GM18505 (cell line): ENCODE measurements at regions not wholly inside any gene's neighbourhood (a gene's known extent, or its start where the extent isn't known, plus 50 kb on each side); places are given as distances from the start of the nearest gene placed in this dataset.
A peak's percentile ranks its signal among the peaks of the same experiment; 100 is the strongest.
"Not testable (repeated sequence)": the region's sequence is repeated elsewhere in the genome, so short reads cannot be mapped to it uniquely, and the experiment has no call there.

Experiments
- ATAC-seq: cut with Tn5 transposase; IDR thresholded peaks from one replicate; pipeline ENCODE4 v1.9.1; 2021; ENCODE audit not compliant: unreplicated experiment
- POLR2A ChIP-seq: IDR thresholded peaks from 4 replicates; pipeline ENCODE4 v1.6.1; 2011; ENCODE audit warnings: borderline replicate concordance; ENCODE audit not compliant: insufficient read depth, insufficient read length; ENCODE audit errors: extremely low read depth

DNA sequence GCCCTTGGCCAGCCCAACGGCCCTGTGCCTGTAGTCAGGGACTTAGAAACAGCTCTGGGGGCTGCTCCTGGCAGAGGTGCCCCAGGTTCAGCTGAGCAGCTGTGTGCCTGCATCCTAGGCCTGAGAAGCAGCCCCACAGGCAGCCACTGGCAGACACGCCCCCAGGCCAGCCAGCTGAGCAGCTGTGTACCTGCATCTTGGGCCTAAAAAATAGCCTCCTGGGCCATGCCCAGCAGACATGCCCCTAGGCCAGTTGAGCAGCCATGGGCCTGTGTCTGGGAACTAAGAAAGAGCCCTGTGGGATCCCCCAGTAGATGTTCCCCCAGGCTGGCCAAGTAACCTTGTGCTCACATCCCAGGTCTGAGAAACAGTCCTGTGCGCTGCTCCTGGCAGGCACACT is 64.0 kb downstream of the TBR1 start:
- no peak for TF ChIP-seq POLR2A
- no peak for ATAC-seq

DNA sequence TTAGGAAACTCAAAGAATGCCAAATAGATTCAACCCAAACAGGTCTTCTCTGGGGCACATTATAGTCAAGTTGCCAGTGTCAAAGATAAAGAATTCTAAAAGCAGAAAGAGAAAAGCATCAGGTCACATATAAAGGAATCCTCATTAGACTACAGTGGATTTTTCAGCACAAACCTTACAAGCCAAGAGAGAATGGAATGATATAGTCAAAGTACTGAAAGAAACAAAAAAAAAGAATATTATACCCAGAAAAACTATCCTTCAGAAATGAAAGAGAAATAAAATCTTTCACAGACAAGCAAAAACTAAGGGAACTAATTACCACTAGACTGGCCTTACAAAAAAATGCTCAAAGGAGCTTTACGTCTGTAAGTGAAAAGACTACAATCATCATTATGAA is 65.5 kb downstream of the TBR1 start:
- TF ChIP-seq POLR2A: no peak
- ATAC-seq: no peak

DNA sequence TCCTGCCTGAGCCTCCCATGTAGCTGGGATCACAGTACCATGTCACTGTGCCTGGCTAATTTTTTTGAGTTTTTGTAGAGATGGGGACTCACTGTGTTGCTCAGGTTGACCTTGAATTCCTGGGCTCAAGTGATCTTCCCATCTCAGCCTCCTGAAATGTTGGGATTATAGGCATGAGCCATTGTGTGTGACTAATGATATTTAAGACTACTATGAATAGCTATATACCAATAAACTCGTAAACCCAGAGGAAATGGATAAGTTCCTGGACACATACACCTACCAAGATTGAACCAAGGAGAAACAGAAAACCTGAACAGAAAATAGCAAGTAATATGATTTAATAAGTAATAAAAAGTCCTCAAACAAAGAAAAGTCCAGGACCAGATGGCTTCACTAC is 68.0 kb downstream of the TBR1 start:
- no peak for ATAC-seq
- TF ChIP-seq POLR2A: no peak

DNA sequence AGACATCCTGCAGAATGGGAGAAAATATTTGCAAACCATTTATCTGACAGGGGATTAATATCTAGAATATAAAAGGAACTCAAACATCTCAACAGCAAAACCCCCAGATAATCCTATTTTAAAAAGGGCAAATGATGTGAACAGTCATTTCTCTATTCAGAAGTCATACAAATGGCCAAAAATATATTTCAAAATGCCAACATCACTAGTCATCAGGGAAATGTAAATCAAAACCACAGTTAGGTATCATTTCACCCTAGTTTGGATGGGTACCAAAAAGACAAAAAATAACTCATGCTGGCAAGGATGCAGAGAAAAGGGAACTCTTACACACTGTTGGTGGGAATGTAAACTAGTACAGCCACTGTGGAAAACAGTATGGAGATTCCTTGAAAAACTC is 70.0 kb downstream of the TBR1 start:
- no peak for TF ChIP-seq POLR2A
- no peak for ATAC-seq

DNA sequence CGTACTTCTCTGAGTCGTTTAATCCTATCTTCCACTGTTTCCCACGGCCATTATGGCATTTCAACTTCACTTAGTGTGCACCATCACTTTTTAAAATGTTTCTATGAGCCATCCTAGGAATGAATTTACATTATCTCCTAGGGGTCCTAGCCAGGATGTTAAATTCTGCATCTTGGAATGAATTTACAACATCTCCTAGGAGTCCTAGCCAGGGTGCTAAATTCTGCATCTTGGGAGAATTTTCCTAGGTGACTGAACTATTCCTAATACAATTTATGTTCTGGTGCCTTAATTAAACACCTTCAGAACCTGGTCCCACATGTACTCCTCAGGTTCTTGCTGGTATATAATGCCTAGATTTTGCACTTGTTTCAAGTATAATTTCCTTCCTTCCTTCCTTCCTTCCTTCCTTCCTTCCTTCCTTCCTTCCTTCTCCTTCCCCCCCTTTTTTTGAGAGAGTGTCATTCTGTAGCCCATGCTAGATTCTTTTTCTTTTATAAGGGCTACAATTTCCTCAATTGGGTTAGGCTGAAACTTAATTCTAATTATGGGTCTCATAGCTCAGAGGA is 72.1 kb downstream of the TBR1 start:
- no peak for TF ChIP-seq POLR2A
- no peak for ATAC-seq

DNA sequence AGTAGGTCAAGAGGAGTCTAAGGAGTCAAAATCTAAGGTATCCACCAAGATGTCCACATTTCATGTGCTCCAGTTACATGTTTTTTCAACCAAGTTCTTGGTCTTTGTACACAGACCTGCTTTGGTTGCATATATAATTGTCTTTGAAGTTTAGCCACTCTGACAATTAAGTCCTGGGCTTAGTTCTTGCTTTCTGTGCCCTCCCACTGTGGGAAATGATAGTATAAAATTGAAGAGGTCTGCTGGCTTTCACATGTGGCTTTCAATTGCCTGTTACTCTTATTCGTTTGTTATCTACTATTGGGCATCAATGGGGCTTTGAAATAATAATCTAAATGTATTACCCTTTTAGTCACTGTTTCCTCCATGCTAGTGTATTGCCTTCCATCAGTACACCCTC is 72.8 kb downstream of the TBR1 start:
- no peak for TF ChIP-seq POLR2A
- no peak for ATAC-seq

DNA sequence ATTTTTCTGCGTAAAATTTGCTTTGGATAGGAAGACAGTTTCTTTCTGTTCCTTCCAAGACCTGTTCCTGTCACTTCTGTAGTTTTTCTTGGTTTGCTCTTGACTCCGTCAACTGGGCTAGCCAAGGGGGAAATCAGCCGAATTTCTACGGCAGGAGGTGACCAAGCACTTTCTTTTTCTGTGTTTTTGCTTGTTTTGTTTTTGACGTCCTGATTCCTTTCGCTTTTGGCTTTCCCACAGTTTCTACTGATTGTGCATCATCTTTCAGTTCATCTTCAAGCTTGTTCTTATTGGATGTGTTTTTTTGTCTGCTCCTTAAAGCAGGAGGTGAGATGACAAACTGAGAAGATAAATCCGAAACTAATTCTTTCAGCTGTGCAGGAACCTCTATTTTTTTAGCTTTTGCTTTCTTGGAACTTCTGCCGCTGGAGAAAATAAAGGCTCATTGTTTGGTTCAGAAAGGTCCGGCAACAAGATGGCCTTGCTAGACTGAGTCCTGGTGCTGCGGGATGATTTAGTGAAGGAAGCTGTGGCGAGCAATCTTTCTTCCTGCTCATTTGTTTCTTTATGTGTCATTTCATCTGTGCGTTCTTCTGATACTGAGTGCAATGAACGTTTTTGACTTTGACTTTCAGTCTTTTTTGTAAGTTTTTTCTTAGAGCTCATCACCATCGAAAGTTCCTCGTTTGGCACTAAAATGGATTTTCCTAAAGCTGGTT is 85.0 kb downstream of the TBR1 start:
- peak; percentile 66 for ATAC-seq

DNA sequence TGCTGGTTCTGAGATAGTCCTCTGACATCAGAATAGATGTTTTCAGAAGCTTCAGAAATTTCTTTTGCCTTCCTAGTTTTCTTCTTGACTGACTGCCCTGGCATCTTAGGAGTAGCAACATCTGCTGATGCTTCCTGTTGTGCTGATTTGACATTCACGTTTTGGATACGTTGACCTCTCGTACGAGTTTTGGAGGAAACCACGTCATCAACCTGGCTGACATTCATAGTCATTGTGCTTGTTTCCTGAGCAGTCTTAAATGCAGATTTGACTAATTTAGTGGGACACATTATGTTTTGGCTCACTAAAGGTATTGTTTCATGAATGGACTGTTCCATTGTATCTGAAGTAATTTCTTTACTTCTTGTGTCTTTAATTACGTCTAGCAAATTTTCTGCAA is 86.2 kb downstream of the TBR1 start:
- ATAC-seq: not testable (repeated sequence)

DNA sequence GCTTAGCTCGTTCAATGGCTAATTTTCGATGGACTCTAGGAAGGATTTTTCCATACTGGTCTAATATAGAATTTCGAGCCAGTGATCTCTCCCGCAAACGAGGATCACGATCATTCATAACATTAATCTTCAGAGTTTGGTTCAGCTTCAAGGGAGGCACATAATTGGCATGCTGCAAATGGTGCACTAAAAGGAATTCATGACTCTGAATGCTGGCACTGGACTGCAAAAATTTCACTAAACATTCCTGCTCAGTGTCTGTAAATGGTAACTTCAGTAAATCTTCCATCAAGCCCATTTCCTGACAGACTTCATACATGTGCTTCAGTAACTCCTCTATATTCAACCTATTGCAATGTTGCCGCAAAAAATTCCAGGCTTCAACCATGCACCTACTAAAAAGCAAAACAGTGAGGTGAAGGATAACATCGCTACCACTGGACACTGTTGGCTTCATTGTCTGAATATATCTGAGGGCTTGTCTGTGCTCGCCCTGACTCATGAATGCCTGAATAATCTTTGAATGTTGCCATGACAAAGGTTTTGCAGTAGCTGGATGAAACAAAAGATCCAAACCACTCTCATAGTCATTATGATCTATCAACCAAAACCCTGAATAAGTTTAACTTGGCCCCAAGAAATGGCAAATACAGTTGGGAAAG is 88.7 kb downstream of the TBR1 start:
- ATAC-seq: not testable (repeated sequence)

DNA sequence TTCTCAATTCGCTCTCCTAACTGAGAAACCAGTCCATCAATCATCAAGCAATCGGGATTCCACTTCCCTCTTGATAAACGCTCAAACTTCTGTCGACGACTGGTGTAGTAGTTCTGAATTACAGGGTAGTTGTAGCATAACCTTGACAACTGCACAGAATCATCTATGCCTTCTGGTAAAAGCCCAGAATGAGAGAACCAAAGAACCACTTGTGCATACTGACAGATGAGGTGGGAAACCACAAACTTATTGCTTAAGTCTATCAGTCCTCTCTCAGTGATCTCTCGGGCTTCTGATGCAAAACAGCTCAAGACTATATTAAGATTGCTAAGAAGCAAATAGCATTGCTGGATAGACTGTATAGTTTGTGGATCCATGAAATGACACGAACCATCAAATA is 89.4 kb downstream of the TBR1 start:
- ATAC-seq: not testable (repeated sequence)

DNA sequence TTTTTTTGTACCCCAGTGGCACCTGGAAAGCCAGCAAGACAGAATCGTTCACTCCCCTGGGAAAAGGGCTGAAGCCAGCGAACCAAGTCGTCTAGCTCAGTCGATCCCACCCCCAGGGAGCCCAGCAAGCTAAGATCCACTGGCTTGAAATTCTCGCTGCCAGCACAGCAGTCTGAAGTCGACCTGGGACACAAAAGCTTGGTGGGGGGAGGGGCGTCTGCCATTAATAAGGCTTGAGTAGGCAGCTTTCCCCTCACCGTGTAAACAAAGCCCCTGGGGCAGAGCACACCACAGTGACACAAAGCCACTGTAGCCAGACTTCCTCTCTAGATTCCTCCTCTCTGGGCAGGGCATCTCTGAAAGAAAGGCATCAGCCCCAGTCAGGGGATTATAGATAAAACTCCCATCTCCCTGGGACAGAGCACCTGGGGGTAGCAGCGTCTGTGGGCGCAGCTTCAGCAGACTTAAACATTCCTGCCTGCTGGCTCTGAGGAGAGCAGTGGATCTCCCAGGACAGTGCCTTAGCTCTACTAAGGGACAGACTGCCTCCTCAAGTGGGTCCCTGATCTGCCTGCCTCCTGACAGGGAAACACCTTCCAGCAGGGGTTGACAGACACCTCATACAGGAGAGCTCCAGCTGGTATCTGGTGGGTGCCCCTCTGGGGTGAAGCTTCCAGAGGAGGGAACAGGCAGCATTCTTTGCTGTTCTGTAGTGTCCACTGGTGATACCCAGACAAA is 97.4 kb downstream of the TBR1 start:
- not testable (repeated sequence) for ATAC-seq

DNA sequence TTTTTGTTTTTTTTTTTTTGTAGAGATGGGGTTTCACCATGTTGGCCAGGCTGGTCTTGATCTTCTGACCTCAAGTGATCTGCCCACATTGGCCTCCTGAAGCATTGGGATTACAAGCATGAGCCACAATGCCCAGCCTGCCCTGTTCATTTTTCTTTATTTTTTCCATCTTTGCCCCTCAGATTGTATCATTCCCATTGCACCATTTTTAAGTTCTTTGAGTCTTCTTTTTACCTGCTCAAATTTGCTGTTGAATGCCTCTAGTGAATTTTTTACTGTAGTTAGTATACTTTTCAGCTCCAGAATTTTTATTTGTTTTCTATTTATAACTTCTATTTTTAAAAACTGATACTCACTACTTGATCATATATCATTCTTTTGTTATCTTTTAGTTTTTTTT is 101.4 kb upstream of the SLC4A10 start:
- ATAC-seq: no peak

DNA sequence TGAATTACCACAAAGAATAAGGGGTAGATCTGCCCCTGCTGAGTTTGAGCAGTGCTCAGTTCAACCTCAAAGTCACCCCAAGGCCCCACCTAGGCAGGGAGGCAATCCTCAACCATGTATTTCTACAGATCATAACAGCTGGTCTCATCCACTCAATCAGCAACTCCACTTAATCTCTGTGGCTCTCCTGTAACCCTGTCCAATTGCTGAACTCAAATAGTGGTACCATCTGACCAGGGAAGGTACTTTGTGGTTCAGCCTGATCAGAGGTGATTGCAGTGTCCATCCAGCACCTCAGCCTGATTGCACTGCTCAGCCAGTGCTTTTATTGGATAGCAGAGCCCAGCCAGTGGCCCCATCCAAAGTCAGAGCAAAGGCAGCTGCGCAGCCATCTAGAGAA is 91.0 kb upstream of the SLC4A10 start:
- ATAC-seq: no peak
- no peak for TF ChIP-seq POLR2A

More for the DNA sequence above, 101.4 kb upstream of the SLC4A10 start:
- no peak for TF ChIP-seq POLR2A

DNA sequence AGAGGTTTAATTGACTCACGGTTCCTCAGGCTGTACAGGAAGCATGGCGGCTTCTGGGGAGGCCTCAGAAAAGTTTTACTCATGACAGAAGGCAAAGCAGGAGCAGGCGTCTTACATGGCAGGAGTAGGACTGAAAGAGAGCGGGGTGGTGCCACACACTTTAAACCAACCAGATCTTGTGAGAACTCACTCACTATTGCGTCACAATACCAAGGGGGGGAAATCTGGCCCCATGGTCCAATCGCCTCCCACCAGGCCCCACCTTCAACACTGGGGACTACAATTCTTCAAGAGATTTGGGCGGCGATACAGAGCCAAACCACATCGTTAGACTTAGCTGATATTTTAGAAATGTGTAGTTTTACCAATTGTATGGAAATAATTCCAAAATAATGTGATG is 77.6 kb upstream of the SLC4A10 start:
- no peak for TF ChIP-seq POLR2A
- no peak for ATAC-seq

DNA sequence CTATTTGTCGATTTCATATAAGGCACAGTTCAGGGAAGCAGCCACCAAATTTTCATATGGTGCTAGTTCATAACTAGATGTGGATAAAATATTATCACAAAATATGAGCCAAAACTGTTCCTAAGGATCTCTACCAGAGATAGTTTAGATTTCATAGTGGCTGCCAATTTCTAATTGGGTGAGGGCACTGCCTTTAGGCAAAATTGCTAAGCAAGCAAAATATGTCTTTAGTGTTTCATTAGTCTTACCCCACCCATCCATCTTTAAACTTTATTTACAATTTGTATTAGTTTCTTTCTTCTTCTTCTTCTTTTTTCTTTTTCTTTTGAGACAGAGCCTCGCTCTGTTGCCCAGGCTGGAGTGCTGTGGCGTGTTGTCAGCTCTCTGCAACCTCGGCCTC is 77.1 kb upstream of the SLC4A10 start:
- TF ChIP-seq POLR2A: no peak
- no peak for ATAC-seq

DNA sequence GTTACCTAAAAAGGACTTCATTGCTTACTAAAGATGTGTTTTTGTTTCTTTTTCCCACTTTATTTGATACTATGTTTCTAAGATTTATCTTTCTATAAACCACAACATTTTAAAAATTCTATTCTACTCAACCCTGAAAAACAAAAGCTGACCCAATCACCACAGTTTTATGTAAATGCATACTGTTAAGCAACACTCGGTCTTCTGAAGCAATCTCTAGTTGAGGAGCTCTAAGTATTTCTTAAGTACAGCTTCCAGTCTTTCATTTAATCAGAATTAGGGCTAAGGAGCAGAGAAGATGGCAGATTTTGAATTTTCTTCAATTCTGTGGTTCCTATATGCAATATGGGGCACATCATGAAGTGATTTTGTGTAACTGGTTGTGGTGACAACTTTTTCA is 72.2 kb upstream of the SLC4A10 start:
- no peak for ATAC-seq
- no peak for TF ChIP-seq POLR2A
